ENCODE measurements at regions not wholly inside any gene's neighbourhood (a gene's known extent, or its start where the extent isn't known, plus 50 kb on each side); places are given as distances from the start of the nearest gene placed in this dataset.

- ATAC-seq (ENCODE audit: low read depth), result no peak
- Histone ChIP-seq H3K4me1 (ENCODE audit: insufficient read depth, poor library complexity, severe bottlenecking) (no peaks in the 10 kb centered on the region), H3K36me3 (ENCODE audit: low read depth) (no peaks in the 10 kb centered on the region), H3K9me3 (ENCODE audit: severe bottlenecking) (no peaks in the 10 kb centered on the region), H3K4me3 (ENCODE audit: severe bottlenecking) (no peak overlapping the region), H3K27ac (ENCODE audit: poor library complexity, severe bottlenecking) (no peak overlapping the region), H3K27me3 (ENCODE audit: insufficient read depth, poor library complexity, severe bottlenecking) (no peaks in the 10 kb centered on the region)
- no peak for TF ChIP-seq CTCF (IDR thresholded peaks at IDR 0.05; ENCODE audit: poor library complexity, severe bottlenecking)
- no peak for DNase-seq (ENCODE audit: low spot score)
Observed at GRCh38 chr1:73811798-73812197, 386.2 kb downstream of the LRRIQ3 start.

GRCh38 chr1:73804935-73805334 is 393.0 kb downstream of the LRRIQ3 start:
- no peaks in the 10 kb centered on the region for H3K9me3 ChIP-seq (ENCODE audit: severe bottlenecking)
- H3K27me3 ChIP-seq (ENCODE audit: insufficient read depth, poor library complexity, severe bottlenecking), result no peaks in the 10 kb centered on the region
- DNase-seq (ENCODE audit: low spot score), result no peak
- H3K36me3 ChIP-seq (ENCODE audit: low read depth), result no peaks in the 10 kb centered on the region
- no peak for TF ChIP-seq CTCF (IDR thresholded peaks at IDR 0.05; ENCODE audit: poor library complexity, severe bottlenecking)
- no peak overlapping the region for H3K4me3 ChIP-seq (ENCODE audit: severe bottlenecking)
- ATAC-seq (ENCODE audit: low read depth), result no peak
- peaks cover 11% of the 10 kb centered on the region for H3K4me1 ChIP-seq (ENCODE audit: insufficient read depth, poor library complexity, severe bottlenecking)
- H3K27ac ChIP-seq (ENCODE audit: poor library complexity, severe bottlenecking), result no peak overlapping the region

- ATAC-seq (ENCODE audit: low read depth) (no peak), DNase-seq (ENCODE audit: low spot score) (no peak)
- no peaks in the 10 kb centered on the region for H3K9me3 ChIP-seq (ENCODE audit: severe bottlenecking)
- no peaks in the 10 kb centered on the region for H3K27me3 ChIP-seq (ENCODE audit: insufficient read depth, poor library complexity, severe bottlenecking)
- TF ChIP-seq CTCF (IDR thresholded peaks at IDR 0.05; ENCODE audit: poor library complexity, severe bottlenecking), result no peak
- peaks cover 12% of the 10 kb centered on the region for H3K4me1 ChIP-seq (ENCODE audit: insufficient read depth, poor library complexity, severe bottlenecking)
- H3K36me3 ChIP-seq (ENCODE audit: low read depth), result no peaks in the 10 kb centered on the region
- H3K27ac ChIP-seq (ENCODE audit: poor library complexity, severe bottlenecking), result no peak overlapping the region
- no peak overlapping the region for H3K4me3 ChIP-seq (ENCODE audit: severe bottlenecking)
Observed at GRCh38 chr1:73803380-73803779, 394.6 kb downstream of the LRRIQ3 start.

GRCh38 chr1:73801912-73802429 is 396.0 kb downstream of the LRRIQ3 start:
- DNase-seq (ENCODE audit: low spot score), result no peak

More at GRCh38 chr1:73801912-73802429, 396.0 kb downstream of the LRRIQ3 start:
- Histone ChIP-seq H3K27ac (ENCODE audit: poor library complexity, severe bottlenecking) (no peak overlapping the region), H3K27me3 (ENCODE audit: insufficient read depth, poor library complexity, severe bottlenecking) (no peaks in the 10 kb centered on the region), H3K36me3 (ENCODE audit: low read depth) (no peaks in the 10 kb centered on the region), H3K4me1 (ENCODE audit: insufficient read depth, poor library complexity, severe bottlenecking) (peaks cover 12% of the 10 kb centered on the region), H3K9me3 (ENCODE audit: severe bottlenecking) (no peaks in the 10 kb centered on the region), H3K4me3 (ENCODE audit: severe bottlenecking) (no peak overlapping the region)
- no peak for ATAC-seq (ENCODE audit: low read depth)
- TF ChIP-seq CTCF (IDR thresholded peaks at IDR 0.05; ENCODE audit: poor library complexity, severe bottlenecking), result no peak

Data from RWPE2 (cell line).